Retina (tissue), 1 donor: ENCODE measurements at regions not wholly inside any gene's neighbourhood (a gene's known extent, or its start where the extent isn't known, plus 50 kb on each side); places are given as distances from the start of the nearest gene placed in this dataset.

ENCODE experiments used
- DNase-seq: peaks from one replicate; pipeline ENCODE4 v3.0.0-alpha.2; 2016

DNA sequence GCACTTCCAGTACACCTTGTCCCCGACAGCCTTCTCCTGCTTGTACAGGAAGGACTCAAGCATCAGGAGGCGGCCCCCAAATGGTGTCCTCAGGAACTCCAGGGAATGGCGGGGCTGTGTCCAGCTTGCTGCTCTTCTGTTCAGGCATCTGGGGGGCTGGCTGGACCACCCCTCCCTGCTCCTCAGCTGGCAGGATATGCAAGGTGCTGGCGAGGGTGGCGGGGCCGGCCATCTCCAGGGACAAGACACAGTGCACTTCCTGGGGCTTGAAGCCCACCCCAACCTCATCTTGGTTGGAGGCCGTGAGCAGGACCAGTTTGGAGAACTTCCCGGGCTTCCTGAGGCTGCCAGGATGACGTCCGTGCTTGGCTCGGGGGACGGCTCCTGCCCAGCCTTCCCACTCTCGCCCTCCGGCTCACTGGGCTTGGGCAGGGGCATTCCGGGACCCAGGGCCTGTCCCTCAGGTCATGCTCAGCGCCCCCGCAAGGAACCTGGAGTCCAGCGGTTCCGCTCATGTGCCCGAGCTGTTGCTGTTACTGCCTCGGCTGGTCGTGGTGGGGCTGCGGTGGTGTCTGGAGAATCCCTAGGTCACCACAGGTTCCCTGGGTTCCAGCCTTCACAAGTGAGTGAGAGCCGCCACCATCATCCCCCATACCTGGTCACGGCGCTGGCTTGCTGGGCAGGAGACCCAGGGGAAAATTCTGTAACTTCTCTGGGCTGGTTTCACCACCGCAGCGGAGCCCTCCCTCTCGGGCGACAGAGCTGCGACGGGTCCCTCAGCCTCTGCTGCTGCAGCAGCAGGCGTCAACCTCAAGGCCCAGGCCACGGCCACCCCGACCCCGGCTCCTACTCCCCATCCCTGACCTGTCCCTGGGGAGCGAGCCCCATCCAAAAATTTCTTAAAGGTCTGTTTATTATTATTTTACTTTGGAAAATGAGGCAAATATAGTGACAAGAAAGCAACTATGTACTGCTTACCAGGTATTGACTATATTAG, 82.8 kb upstream of the FXR1 start:
- no peak for DNase-seq

DNA sequence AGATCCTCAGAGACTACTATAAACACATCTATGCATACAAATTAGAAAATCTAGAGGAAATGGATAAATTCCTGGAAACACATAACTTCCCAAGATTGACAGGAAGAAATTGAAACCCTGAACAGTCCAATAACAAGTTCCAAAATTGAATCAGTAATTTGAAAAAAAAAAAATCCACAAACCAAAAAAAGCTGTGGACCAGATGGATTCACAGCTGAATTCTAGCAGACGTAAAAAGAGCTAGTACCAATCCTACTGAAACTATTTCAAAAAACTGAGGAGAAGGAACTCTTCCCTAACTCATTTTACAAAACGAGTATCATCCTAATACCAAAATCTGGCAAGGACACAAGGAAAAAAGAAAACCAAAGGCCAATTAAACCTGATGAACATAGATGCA, 77.0 kb upstream of the FXR1 start:
- DNase-seq: no peak

DNA sequence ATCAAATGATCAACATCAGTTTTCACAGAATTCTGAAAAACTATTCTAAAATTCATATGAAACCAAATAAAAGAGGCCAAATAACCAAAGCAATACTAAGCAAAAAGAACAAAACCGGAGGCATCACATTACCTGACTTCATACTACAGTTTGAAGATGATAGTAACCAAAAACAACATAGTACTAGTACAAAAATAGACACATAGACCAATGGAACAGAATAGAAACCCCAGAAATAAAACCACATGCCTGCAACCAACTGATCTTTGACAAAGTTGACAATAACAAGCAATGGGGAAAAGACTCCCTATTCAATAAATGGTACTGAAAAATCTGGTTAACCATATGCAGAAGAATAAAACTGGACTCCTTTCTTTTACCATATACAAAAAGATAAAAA, 75.7 kb upstream of the FXR1 start:
- DNase-seq: no peak

DNA sequence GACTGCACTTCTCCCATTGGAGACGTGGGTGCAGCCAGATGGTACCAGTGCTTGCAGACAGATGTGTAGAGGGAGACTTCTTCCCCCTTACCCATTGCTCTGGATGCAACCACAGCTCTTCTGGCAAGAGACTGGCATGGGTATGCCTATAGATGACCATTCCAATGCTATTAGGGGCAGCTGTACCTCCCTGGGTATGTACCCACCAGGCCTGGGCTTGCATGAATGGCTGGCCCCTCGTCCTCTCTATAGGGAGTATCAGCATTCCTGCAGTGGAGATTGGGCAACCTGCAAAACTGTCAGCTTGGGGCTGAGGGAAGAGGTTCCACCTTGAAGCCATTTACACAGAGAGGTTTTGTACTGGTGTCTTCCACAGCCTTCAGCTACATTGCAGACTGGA, 57.6 kb upstream of the FXR1 start:
- DNase-seq: no peak

DNA sequence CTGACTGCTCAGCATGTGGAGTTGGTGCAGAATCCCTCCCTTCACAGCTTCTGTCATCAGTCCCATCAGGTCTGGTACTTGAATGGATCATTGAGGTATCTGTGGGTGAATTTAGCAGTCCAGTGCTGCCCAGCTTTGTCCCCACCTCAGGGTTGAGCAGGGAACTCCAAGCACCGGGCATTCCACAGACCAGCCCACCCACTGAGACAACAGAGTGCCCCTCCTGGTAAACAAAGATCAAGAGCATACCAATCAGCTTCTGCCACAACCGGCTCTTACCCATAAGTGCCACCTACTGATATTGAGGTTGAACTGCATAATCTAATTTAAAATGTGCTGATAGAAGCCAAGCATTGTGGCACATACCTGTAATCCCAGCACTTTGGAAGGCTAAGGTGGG, 57.1 kb upstream of the FXR1 start:
- peak; percentile 7 for DNase-seq

DNA sequence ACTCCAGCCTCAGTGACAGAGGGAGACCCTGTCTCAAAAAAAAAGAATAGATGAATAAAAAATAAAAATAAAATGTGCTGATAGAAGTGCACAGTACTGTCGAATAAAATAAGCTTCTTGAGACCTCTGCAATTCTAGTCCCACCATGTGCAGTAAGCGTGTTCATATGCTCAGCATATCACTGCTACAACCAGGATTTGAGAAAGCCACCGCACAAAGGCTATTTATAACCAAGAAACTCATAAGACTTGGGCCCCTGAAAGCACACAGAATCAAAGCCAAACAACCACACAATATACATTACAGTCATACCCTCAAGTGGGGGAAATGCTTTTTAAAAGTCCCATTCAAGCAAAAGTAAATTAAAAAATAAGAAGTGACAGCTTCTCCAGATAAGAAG, 56.5 kb upstream of the FXR1 start:
- DNase-seq: no peak

DNA sequence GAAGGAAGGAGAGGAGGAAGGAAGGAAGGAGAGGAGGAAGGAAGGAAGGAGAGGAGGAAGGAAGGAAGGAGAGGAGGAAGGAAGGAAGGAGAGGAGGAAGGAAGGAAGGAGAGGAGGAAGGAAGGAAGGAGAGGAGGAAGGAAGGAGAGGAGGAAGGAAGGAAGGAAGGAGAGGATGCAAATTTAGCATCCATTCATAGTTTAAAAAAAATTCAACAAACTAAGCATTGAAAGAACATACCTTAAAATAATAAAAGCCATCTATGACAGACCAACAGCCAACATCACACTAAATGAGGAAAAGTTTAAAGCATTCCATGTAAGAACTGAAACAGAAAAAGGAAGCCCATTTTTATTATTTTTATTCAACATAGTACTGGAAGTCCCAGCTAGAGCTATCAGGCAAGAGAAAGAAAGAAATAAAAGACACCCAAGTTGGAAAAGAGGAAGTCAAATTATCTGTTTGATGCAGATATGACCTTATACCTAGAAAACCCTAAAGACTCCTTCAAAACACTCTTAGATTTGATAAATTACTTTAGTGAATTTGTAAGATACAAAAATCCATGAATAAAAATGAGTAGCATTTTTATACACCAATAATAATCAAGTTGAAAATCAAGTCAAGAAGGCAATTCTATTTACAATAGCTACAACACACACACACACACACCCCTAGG, 52.2 kb upstream of the FXR1 start:
- no peak for DNase-seq
